Stimulated activated CD4-positive, alpha-beta T cell treated with anti-CD3 and anti-CD28 coated beads, TNF-alpha, amount 100 ng/mL, for 4 hours (primary cell): ENCODE measurements at regions not wholly inside any gene's neighbourhood (a gene's known extent, or its start where the extent isn't known, plus 50 kb on each side); places are given as distances from the start of the nearest gene placed in this dataset.
"Not testable (repeated sequence)": the region's sequence is repeated elsewhere in the genome, so short reads cannot be mapped to it uniquely, and the experiment has no call there.

Experiments used
- DNase-seq, 3 experiments: peaks; one replicate each; pipeline ENCODE4 v3.0.0-alpha.2; 2020; ENCODE audit warnings: low read depth in 3 of 3

DNA sequence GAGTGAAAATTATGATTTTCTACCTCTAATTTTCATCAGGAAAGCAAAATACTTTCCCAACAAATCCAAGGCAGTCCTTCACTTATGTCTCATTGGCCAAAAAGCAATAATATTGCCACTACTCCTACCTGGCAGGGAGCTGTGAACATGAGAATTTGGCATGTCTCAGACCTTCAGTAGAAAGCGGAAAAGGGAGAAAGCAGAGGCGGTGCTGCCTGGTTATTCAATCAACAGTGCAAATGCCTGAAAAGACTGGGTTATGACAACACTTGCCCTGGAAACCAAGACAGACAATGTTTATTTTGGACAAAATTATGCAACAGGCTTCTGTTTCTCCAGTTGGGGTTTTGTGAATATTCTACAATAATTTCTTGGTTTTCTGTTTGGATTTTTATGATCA, 194.4 kb downstream of the TAF11L14 start:
- DNase-seq: no peak

DNA sequence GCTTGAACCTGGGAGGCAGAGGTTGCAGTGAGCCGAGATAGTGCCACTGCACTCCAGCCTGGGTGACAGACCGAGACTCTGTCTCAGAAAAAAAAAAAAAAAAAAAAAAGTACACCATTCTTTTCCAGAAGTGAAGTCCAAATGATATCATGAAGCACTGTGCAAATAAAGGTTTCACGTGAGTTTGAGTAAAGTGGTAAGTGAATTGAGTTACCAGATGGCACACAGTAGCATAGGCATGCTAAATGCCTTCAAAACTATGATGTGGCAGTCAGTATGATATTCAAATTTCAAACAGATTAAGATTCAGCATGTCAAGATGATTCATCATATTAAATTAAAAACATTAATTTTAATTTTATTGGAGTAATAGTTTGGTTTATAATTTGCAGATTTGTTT, 195.2 kb downstream of the TAF11L14 start:
- no peak for DNase-seq

DNA sequence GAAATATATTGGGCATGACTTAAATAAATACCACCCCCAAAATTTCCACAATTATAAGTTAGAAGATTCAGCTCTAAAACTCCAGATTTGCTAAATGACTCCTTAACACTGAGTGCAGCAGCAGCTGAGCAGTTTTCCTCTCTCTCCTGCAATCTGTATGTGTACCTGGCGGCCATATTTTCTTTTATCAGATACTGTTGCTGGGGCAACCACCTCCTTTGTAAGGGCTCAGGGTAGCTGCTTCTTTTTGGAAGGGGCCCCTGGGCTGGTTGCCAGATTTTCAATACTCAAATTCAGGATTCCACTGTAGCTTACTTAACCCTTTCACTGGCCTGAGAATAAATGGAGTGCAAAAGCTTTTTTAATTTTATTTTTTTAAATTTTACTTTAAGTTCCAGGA, 197.0 kb downstream of the TAF11L14 start:
- DNase-seq: no peak

DNA sequence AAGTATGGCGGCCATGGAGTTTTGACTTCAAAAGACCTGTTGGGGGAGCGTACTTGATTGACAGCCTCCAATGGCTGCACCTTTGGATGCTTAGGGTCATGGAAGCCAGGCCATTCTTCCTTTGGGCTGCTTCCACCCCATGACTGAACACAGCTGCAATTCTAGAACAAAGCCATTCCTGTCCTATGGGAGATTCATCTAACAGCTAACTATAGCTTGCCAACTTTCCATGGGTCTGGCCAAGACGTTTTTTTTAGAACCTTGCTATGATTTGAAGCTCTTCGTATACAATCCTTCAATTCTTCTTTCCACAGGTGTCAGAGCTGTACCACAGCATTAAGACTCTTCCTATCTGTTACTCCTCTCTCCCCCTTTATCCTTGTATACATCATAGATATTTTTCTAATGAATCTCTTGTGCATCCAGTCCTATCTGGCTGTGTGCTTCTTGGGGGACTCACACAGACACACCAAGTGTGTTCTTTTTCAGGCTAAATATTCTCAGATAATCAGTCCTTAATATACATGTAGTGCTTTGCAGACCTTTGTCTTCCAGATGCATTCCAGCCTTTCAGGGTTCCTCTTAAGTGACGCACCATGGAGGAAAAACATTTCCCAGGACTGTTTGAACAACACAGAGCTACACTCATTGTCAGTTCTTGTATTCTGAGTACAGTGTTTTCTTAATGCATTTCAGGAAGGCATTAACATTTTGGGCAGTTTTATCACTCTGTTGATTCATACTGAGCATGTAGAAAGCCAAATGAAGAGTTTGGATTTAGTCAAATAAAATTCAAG, 198.9 kb downstream of the TAF11L14 start:
- no peak for DNase-seq

DNA sequence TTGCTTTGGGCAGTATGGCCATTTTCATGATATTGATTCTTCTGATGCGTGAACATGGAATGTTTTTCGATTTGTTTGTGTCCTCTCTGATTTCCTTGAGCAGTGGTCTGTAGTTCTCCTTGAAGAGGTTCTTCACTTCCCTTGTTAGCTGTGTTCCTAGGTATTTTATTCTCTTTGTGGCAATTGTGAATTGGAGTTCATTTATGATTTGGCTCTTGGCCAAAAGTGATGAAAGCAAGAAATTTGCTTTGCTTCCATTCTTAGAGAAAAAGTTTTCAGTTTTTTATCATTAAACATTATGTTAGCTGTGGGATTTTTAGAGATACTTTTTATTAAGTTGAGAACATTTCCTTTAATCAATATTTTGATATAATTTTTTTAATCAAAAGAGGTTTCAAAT, 203.5 kb downstream of the TAF11L14 start:
- no peak for DNase-seq

DNA sequence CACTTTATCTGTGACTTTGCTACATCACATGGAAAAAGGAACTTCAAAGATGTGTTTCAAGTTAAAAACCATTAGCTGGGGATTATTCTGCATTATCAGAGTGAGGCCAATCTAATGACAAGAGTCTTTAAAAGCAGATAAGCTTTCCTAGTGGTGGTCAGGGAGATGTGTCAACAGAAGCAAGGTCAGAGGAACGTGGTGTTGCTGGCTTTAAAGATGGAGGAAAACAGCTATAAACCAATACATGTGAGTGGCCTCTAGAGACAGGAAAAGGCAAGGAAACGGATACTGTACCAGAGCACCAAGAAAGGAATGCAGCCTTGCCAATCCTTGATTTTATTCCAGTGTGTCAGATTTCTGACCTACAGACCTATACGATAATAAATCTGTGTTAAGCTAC, 204.2 kb downstream of the TAF11L14 start:
- no peak for DNase-seq

DNA sequence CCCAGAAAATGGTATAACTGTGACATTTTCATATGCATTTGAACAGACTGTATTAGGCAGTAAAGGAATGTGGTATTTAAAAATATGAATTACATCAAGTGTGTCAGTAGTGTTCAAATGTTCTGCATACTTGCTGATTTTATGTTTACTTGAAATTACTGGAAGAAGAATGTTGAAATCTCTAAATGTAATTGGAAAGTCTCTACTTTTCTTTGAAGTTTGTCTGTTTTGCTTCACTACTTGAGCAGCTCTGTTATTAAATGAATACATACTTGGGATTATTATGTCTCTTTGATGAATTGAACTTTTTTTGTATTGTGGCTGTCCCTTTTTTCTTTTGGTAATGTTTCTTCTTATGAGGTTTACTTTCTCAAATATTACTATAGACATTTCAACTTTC, 205.6 kb downstream of the TAF11L14 start:
- DNase-seq: no peak

DNA sequence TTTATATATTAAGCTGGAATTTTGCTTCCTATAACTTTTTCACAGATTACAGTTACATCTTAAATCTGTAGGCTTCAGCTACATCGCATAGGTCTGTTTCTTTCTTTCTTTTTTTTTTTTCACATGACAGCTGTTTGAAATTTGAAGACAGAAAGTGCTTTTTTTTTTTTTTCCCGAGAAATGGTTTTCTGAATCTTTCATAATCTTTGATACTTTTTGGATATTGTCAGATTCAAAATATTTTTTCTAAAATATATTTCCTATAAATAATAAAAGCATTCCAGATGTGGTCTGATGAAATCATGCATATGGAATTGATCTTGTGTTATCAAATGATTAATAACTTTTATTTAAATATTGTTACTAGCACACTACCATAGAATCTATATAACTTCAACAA, 212.2 kb downstream of the TAF11L14 start:
- DNase-seq: no peak

DNA sequence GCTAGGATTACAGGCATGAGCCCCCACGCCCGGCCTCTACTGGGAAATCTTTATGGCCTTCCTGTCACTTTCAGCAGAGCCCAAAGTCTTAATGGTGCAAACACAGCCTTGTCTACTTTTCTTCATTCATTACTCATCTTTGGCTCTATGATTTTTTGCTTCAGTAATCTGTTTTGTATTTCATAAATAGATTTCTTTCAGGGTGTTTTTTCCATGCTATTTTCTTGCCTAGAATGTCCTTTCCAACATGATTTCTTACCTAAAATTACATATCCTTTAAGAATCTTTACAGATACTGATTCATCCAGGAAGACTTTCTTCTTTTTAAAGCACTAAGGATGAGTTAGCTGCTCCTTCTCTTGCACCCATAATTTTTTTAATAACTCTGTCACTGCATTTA, 213.0 kb downstream of the TAF11L14 start:
- DNase-seq: no peak

DNA sequence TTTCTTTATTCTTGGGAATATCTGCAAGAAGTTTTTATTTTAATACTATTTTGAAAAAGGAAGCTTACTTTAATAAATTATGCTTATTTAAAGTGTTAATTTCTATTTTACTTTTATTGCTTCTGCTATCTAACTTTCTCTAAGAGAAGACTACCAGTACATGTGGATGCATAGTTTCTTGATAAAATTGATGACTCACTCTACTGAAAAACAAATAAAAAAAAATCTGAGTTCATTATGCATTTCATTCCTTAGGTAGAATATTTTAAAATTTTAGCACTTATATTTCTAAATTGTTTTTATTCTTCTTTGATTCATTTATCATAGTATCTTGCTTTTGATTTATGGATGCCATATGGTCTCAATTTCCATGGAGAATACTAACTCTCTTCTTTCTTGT, 217.9 kb downstream of the TAF11L14 start:
- no peak for DNase-seq

DNA sequence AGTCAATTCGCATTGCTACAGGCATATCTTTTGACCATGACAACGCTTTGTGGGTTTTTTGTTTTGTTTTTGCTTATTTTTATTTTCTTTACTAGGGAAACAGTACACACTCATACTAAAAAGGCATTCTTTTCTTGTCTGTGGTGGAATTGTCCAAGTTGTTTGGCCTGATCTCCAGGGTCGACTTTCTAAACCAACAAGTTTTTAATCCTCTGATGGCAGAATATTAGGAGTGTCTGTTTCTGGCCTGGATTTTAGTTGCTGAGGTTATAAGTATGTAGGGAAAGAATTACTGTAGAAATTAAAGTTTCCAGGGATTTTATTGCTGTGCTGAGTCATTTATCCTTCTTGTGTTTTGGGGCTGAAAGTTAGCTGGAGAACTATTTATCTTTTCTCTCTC, 218.5 kb downstream of the TAF11L14 start:
- no peak for DNase-seq

DNA sequence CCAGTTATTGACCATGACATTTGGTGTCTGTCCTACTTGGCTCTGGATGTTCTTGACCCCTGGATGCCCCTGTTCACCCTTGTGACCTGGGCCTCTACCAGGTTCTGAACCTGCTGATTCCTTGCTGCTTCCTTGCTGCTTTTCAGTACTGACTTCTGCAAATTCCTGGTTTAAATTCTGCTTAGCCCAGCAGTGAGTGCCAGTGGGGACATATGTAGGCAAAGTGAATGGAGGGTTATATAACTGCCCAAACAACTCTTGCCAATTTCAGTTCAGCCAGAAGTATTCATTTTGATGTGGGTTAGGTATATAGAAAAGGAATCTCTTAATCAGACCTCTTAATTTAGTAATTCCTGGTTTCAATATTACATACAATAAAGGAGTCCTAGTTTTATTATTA, 220.6 kb downstream of the TAF11L14 start:
- no peak for DNase-seq

DNA sequence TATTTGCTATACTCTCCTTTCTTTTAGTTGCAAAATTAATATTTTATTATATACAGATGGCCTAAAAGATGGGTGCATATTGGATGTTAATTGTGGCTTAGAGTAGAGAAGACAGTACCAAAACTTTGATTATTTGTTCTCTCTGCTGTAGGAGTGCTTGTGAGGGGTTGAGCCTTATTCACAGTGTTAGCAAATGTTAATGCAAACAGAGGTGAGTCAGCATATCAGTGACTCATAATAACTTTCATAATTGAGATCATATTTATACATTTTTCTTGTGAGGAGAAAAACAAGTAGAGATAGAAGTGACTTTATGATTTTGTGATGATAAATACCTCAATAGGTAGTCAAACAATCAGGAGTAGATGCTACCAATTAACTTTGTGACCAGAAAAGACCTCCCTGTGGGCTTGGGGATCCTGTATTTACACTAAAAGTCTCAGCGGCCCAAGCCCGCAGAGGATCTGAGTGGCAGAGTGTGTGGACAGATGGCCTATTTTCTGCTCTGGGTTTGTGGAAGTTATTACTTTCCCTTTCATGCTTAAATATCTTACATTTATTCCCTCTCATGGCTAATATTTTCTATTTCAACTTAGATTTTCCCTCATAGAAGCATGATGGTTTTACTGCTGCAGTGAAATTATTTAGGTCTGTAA, 226.5 kb downstream of the TAF11L14 start:
- DNase-seq: no peak

DNA sequence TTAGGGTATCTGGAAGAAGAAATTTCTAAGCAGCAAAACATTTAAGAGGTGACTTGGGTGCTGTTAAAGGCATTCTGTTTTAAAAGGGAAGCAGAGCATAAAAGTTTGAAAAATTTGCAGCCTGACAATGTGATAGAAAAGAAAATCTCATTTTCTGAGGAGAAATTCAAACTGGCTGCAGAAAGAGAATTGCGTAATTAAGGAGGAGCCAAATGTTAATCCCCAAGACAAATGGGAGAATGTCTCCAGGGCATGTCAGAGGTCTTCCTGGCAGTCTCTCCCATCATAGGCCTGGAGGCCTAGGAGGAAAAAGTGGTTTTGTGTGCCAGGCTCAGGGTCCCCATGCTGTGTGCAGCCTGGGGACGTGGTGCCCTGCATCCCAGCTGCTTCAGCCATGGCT, 230.6 kb downstream of the TAF11L14 start:
- not testable (repeated sequence) for DNase-seq

DNA sequence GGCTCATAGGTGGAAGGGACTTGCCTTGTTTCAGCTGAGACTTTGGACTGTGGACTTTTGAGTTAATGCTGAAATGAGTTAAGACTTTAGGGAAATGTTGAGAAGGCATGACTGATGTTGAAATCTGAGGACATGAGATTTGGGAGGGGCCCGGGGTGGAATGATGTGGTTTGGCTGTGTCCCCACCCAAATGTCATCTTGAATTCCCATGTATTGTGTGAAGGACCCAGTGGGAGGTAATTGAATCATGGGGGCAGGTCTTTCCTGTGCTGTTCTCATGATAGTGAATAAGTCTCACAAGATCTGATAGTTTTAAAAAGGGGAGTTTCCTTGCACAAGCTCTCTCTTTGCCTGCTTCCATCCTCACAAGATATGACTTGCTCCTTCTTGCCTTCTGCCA, 231.7 kb downstream of the TAF11L14 start:
- not testable (repeated sequence) for DNase-seq

DNA sequence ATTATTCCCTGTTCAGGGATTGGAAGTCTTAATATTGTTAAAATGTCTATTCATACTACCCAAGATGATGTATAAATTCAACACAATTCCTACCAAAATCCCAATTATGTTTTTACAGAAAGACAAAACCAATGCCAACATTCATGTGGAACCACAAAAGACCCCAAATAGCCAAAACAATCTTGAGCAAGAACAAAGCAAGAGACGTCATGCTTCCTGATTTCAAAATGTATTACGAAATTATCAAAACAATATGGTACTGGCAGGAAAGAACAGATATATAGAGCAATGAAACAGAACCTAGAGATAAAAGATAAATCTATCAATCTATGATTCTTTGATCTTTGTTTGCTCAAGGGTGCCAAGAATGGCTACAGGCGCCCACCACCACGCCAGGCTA, 237.9 kb downstream of the TAF11L14 start:
- no peak for DNase-seq

DNA sequence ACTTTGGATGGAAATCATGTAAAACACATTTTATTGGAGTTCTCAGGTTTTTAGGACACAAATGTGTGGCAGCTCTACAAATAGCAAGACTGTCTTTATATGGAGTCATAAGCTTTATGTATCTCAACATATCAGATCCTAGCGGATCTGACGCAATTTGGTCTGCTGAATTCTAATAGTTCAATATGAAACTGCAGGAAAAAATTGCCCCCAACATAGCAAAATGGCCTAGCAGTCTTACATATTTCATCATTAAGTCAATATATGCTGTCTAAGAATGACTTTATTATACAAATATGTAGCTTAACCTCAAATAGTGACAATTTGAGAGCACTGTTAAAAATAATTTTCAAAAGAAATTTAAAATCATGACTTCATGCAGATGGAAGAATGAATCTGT, 244.3 kb downstream of the TAF11L14 start:
- no peak for DNase-seq

DNA sequence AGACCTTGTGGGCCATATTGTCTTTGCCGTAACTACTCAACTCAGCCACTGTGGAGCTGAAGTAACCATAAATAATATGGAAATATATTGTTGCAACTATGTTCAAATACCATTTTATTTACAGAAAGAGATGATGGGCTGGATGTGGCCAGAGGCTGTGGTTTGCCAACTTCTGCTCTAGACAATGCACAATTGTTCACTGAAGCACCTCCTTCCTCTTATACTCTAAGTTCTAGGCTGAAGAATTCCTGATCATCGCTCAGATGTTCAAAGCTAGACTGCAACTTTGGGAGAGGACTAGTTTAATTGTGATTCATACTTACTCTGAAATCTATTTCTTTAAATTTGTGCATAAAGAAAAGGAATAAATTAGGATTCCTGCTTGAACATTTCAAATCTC, 245.0 kb downstream of the TAF11L14 start:
- DNase-seq: no peak

DNA sequence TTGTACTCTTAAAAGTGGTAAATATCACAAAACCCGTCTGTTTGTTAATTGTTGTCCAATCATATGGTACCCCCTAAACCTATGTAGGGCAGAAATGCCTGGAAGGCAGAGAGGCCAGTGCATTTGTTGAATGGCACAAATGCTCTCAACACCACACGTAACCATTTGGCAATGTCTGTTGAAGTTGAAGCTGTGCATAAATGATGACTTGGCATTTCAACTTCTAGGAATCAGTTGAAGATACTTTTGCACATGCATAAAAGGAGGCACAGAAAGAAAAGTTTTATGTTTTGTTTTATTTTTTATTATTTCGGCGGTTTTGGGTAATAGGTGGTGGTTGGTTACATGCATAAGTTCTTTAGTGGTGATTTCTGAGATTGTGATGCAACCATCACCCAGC, 246.6 kb downstream of the TAF11L14 start:
- DNase-seq: no peak

DNA sequence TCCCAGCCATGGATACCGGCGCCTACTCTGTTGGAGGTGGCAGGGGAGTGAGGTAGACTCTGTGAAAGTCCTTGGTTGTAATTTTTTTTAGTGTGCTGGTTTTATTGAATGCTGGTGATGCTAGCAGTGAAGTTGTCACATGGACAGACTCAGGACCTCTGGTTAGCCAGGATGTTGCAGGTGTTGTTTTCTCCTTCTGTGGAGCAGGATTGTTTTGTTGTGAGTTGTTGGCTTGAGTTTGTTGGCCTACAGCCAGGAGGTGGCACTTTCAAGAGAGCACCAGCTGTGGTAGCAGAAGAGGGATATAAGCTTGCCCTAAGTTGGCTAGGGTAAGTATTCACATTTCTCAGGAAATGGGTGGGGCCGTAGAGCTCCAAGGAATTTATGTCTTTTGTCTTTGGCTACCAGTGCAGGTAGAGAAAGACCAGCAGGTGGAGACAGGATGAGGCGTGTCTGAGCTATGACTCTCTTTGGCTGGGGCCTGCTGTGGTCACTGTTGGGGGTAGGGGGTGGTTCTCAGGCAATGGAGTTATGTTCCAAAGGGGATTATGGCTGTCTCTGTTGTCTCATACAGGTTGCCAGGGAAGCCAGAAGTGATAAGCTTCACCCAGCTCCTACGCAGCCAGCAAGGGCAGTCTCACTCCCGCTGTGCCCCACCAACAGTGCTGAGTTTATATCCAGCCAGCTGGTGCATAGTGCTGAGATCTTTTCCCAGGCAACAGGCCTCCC, 248.7 kb downstream of the TAF11L14 start:
- no peak for DNase-seq

DNA sequence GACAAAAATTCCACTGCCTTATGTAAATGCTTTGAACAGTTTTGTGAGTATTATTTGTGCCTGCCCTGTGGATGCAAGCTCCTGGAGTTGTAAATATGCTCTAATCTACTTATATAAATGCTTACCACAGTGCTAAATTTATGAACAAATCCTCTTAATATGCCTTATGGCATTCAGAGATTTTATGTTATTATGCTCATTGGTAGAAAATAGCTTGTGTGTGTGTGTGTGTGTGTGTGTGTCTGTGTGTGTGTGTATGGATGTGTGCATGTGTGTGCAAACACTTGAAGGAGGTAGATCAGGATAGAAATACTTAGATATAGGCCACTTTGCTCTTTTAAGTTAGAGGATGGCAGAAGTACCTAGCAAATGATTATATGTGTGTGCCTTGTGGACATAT, 253.9 kb downstream of the TAF11L14 start:
- DNase-seq: no peak

DNA sequence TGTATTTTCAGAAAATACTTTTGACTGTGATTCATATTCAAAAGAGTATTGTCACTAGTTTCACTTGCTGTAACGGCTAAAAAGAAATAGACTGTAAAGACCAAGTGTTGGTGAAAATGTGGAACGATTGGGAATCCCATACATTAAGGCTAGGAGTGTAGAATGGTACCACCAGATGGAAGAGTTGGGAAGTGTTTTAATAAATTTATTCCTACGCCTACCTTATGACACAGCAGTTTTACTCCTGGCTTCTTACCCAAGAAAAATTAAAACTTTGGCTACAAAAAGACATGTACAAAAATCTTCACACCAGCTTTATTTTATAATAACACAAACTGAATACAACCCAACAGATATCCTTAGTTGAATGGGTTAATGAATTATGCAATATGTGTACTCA, 256.2 kb downstream of the TAF11L14 start:
- DNase-seq: no peak

DNA sequence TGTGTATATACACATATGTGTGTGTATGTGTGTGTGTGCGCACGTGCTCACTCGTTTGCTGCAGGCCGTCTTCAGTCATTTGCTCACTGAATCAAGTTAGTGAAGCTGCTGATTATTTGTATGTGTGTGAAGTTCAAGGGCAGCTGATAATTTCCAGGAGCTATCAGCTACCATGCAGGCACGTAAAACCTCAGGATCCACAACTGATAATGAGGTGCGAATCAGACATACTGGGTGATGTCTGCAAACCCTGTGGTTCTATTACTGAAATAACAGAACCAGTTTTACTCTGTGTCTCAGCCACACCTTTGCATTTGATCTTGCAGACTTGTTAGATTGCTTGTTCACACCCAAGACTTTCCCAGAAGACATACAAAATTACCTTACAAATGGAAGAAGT, 257.6 kb downstream of the TAF11L14 start:
- no peak for DNase-seq
